ENCODE measurements at regions not wholly inside any gene's neighbourhood (a gene's known extent, or its start where the extent isn't known, plus 50 kb on each side); places are given as distances from the start of the nearest gene placed in this dataset.

DNA sequence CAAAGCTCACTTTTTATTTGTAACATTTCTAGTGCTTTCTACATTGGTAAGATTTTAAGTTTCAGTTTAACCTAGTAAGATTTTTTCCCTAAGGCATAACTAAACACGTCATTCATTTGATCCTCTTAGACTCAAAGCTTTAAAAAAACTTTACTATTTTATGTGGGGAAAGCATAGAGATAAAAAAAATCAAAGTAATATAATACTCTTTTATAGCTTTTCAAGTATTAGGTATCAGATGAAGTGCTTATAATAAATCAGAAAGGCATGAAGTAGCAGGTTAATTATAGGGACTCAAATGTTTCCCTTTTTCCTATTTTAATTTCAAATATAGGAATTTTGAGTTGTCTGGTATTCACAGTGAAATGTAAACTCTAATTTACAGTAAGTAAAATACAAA, 68.0 kb upstream of the POU5F2 start:
- no peak for DNase-seq
- no peak overlapping the region for H3K4me3 Mint-ChIP-seq
- H3K27ac Mint-ChIP-seq = no peak overlapping the region
- TF ChIP-seq, protein P1, sequence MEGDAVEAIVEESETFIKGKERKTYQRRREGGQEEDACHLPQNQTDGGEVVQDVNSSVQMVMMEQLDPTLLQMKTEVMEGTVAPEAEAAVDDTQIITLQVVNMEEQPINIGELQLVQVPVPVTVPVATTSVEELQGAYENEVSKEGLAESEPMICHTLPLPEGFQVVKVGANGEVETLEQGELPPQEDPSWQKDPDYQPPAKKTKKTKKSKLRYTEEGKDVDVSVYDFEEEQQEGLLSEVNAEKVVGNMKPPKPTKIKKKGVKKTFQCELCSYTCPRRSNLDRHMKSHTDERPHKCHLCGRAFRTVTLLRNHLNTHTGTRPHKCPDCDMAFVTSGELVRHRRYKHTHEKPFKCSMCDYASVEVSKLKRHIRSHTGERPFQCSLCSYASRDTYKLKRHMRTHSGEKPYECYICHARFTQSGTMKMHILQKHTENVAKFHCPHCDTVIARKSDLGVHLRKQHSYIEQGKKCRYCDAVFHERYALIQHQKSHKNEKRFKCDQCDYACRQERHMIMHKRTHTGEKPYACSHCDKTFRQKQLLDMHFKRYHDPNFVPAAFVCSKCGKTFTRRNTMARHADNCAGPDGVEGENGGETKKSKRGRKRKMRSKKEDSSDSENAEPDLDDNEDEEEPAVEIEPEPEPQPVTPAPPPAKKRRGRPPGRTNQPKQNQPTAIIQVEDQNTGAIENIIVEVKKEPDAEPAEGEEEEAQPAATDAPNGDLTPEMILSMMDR (IDR thresholded peaks at IDR 0.05) = no peak
- peaks cover 6% of the 10 kb centered on the region for H3K27me3 Mint-ChIP-seq (ENCODE audit: low read depth, poor library complexity)
- H3K9me3 Mint-ChIP-seq = no peaks in the 10 kb centered on the region
- peaks cover 10% of the 10 kb centered on the region for H3K36me3 Mint-ChIP-seq (ENCODE audit: low read depth)
- H3K4me1 Mint-ChIP-seq = peaks cover 8% of the 10 kb centered on the region

- Mint-ChIP-seq H3K27ac (no peak overlapping the region), H3K27me3 (ENCODE audit: low read depth, poor library complexity) (peaks cover 12% of the 10 kb centered on the region), H3K4me3 (no peak overlapping the region), H3K4me1 (peaks cover 19% of the 10 kb centered on the region), H3K9me3 (no peaks in the 10 kb centered on the region), H3K36me3 (ENCODE audit: low read depth) (no peaks in the 10 kb centered on the region)
- DNase-seq = no peak
- TF ChIP-seq, protein P1 (IDR thresholded peaks at IDR 0.05) = no peak
These were observed 66.4 kb upstream of the POU5F2 start for GRCh38 chr5:93807846-93808245.

DNA sequence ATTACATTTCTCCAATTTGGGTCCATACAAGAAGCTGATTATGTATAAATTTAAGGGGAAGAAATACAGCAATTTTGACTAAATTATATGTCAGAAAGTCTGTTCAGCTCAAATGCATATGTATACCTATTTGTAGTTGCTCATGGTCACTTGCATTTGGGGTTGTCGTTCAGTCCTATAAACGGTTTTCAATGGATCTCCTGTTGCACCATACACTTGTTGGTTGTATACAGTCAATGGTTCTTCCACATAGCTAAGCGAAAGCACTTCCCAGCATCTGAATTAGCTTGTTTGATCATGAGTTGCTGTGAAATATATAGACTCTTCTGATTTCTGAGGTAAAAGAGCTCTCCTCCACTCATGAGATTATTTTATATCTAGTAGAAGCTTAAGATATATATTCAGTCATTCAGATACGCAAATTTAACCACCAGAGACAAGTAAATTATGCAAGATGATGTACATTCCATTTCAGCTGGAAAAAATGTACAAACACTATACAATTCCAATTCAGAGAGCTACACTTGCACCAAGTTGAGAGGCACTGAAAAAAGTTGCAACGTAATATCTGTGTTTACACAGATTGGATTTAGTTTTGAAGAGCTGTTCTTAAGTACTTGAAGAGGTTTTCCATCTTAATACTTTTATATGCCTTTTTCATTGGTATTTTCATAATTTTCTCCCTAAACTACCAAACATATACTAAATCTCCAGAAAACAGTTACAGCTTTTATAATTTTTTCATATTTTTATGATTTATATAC, 64.4 kb upstream of the POU5F2 start:
- no peak overlapping the region for H3K4me3 Mint-ChIP-seq
- H3K27ac Mint-ChIP-seq = no peak overlapping the region
- no peaks in the 10 kb centered on the region for H3K36me3 Mint-ChIP-seq (ENCODE audit: low read depth)
- TF ChIP-seq, protein P1 (IDR thresholded peaks at IDR 0.05) = no peak
- peaks cover 29% of the 10 kb centered on the region for H3K4me1 Mint-ChIP-seq
- H3K9me3 Mint-ChIP-seq = no peaks in the 10 kb centered on the region
- DNase-seq = no peak
- H3K27me3 Mint-ChIP-seq (ENCODE audit: low read depth, poor library complexity) = peaks cover 10% of the 10 kb centered on the region

DNA sequence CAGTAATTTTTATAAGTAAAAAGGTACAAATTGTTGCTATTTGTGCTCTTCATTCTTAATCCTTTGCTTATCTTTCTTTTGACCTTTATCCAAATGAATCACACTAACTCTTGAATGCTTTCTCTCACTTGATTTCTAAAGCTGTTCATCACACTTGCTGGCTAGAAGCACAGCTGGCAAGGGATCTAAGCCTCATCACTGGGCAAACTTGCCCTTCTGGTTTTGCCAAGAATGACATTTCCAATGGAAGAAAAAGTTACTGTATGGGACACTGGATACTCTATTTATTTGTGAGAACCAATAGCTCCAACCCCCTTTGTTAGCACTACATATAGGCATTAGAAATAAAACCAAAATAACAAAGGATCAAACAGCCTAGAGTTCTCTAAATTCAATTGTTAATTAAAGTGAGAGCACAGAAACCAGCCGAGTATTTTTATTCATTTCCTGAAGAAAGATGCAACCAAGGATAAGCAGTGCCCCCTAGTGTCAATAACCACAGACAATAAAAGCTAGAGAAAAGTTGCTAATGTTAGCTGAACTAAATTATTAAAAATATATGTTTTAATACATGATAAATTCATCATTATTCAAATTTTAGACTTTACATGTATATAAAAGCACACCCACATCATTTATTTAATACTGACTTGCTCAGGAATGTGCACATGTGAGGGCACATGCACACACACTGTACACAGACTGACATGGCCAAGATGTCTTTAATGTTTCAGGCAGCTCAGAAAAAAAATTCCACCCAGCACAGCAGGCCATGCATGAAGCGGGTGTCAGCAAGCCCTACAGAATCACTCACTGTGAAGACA, 59.8 kb upstream of the POU5F2 start:
- no peak overlapping the region for H3K4me3 Mint-ChIP-seq
- no peaks in the 10 kb centered on the region for H3K36me3 Mint-ChIP-seq (ENCODE audit: low read depth)
- TF ChIP-seq, protein P1 (IDR thresholded peaks at IDR 0.05) = peak; percentile 80
- H3K27me3 Mint-ChIP-seq (ENCODE audit: low read depth, poor library complexity) = peaks cover 10% of the 10 kb centered on the region
- no peaks in the 10 kb centered on the region for H3K9me3 Mint-ChIP-seq
- H3K4me1 Mint-ChIP-seq = peaks cover 32% of the 10 kb centered on the region
- DNase-seq = peak; percentile 24
- peak overlapping the region; percentile 36 for H3K27ac Mint-ChIP-seq

GRCh38 chr5:93794954-93795353, 53.6 kb upstream of the POU5F2 start:
- Mint-ChIP-seq H3K4me3 (no peak overlapping the region), H3K4me1 (peaks cover 34% of the 10 kb centered on the region), H3K9me3 (peaks cover 14% of the 10 kb centered on the region), H3K27me3 (ENCODE audit: low read depth, poor library complexity) (peaks cover 6% of the 10 kb centered on the region), H3K36me3 (ENCODE audit: low read depth) (peaks cover 23% of the 10 kb centered on the region), H3K27ac (no peak overlapping the region)
- no peak for DNase-seq
- TF ChIP-seq, protein P1 (IDR thresholded peaks at IDR 0.05) = no peak
